Stomach (tissue), 8 donors: ENCODE measurements at regions not wholly inside any gene's neighbourhood (a gene's known extent, or its start where the extent isn't known, plus 50 kb on each side); places are given as distances from the start of the nearest gene placed in this dataset.

Experiments used
- DNase-seq, 2 donors: peaks; one replicate each; pipeline versions ENCODE4 v3.0.0 to v3.0.0-alpha.2; 2013 to 2019
- H3K27ac ChIP-seq, 5 donors: fragments of 200-600 bp in 4 of 5; sonication (generic) in 4 of 5; one replicate each; pipeline ENCODE4 v1.5.1; 2013 to 2019; ENCODE audit warnings: mild to moderate bottlenecking in 1 of 5, moderate library complexity in 1 of 5
- H3K27me3 ChIP-seq, 3 donors: fragments of 200-600 bp; sonication (generic); one replicate each; pipeline ENCODE4 v1.5.1; 2017 to 2019; ENCODE audit warnings: mixed run types in 1 of 3
- H3K36me3 ChIP-seq, 4 donors: fragments of 200-600 bp; sonication (generic); 1 replicate in 3 of 4; 2 replicates in 1 of 4; pipeline ENCODE4 v1.5.1; 2016 to 2019
- H3K4me1 ChIP-seq, 4 donors: fragments of 200-600 bp; sonication (generic); one replicate each; pipeline ENCODE4 v1.5.1; 2016 to 2019
- H3K4me3 ChIP-seq, 4 donors: fragments of 200-600 bp; sonication (generic) in 3 of 4; one replicate each; pipeline ENCODE4 v1.5.1; 2016 to 2019; ENCODE audit warnings: mild to moderate bottlenecking in 1 of 4
- H3K9me3 ChIP-seq, 4 donors: fragments of 200-600 bp; sonication (generic); one replicate each; pipeline ENCODE4 v1.5.1; 2016 to 2019
- EP300 ChIP-seq: sonication (generic); formaldehyde crosslinking; IDR thresholded peaks from one replicate; pipeline ENCODE4 v1.6.1; 2017; ENCODE audit warnings: antibody characterized with exemption
- POLR2A ChIP-seq, 4 donors: fragments of 450-650 bp; IDR thresholded peaks; one replicate each; pipeline ENCODE4 v1.6.1; 2016; ENCODE audit warnings: antibody characterized with exemption in 4 of 4, control low read depth in 2 of 4, mild to moderate bottlenecking in 1 of 4, moderate library complexity in 1 of 4
- POLR2AphosphoS5 ChIP-seq, 3 donors: sonication (generic); formaldehyde crosslinking; IDR thresholded peaks; one replicate each; pipeline ENCODE4 v1.6.1; 2016; ENCODE audit warnings: antibody characterized with exemption in 3 of 3
- WGBS, 5 donors: extraction: QIAGEN DNeasy Blood & Tissue Kit in 3 of 5; methylation state at CpG; one replicate each; pipeline versions ENCODE4 v1.1.5 to v1.1.7; 2013 to 2018; 5-methylcytosine and 5-hydroxymethylcytosine counted together
- intact Hi-C: fragments of 100-400 bp; cut with DNase I; formaldehyde crosslinking; loops from one replicate; pipeline ENCODE4 v1.15.1; 2023; ENCODE audit warnings: low total_unique reads
- TF ChIP-seq, protein P1 (sequence below), 7 experiments: fragments of 450-650 bp in 4 of 7; fragments of 200-600 bp in 3 of 7; sonication (generic) in 3 of 7; IDR thresholded peaks; one replicate each; pipeline ENCODE4 v1.5.1; 2016 to 2019; ENCODE audit warnings: antibody characterized with exemption in 7 of 7, control low read depth in 2 of 7, mild to moderate bottlenecking in 1 of 7
- donor health status: healthy with polysubstance abuse.
- donor health status: Bipolar disorder and iron deficiency.
- donor health status: healthy.

DNA sequence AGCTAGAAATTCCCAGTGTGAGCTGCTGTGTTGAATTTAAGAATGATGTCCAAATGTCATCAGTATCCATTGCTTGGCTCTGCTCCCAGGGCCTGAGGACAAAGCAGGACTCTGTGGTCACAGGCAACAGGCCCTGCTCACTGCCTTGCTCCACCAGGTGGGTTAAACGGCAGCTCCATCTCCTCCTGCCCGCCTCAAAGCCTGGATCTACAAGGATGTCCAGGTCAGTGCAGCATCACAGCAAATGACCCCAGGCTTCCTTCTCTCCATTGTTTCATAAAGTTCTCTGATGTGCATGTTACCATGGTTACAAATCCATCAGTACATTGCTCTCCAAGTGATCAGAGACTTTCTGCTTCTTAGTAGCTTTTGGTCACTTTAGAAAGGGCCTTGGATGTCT lies 322.0 kb upstream of the ZNF32 start:
- Histone ChIP-seq H3K36me3 (no peaks in the 10 kb centered on the region), H3K27me3 (no peaks in the 10 kb centered on the region), H3K4me3 (no peak overlapping the region), H3K27ac (no peak overlapping the region), H3K4me1 (peaks cover 0 to 6% (median 3%) of the 10 kb centered on the region in 4 donors), H3K9me3 (no peaks in the 10 kb centered on the region)
- intact Hi-C loops, result no loop called here
- TF ChIP-seq, protein P1, sequence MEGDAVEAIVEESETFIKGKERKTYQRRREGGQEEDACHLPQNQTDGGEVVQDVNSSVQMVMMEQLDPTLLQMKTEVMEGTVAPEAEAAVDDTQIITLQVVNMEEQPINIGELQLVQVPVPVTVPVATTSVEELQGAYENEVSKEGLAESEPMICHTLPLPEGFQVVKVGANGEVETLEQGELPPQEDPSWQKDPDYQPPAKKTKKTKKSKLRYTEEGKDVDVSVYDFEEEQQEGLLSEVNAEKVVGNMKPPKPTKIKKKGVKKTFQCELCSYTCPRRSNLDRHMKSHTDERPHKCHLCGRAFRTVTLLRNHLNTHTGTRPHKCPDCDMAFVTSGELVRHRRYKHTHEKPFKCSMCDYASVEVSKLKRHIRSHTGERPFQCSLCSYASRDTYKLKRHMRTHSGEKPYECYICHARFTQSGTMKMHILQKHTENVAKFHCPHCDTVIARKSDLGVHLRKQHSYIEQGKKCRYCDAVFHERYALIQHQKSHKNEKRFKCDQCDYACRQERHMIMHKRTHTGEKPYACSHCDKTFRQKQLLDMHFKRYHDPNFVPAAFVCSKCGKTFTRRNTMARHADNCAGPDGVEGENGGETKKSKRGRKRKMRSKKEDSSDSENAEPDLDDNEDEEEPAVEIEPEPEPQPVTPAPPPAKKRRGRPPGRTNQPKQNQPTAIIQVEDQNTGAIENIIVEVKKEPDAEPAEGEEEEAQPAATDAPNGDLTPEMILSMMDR (IDR thresholded peaks at IDR 0.05), result no peak
- TF ChIP-seq EP300 (no peak), POLR2AphosphoS5 (IDR thresholded peaks at IDR 0.05) (no peak), POLR2A (IDR thresholded peaks at IDR 0.05) (no peak)
- no peak for DNase-seq
- WGBS, 5 donors, result 77 to 88% (median 80%) methylated on average over 2 of the region's 2 CpGs

DNA sequence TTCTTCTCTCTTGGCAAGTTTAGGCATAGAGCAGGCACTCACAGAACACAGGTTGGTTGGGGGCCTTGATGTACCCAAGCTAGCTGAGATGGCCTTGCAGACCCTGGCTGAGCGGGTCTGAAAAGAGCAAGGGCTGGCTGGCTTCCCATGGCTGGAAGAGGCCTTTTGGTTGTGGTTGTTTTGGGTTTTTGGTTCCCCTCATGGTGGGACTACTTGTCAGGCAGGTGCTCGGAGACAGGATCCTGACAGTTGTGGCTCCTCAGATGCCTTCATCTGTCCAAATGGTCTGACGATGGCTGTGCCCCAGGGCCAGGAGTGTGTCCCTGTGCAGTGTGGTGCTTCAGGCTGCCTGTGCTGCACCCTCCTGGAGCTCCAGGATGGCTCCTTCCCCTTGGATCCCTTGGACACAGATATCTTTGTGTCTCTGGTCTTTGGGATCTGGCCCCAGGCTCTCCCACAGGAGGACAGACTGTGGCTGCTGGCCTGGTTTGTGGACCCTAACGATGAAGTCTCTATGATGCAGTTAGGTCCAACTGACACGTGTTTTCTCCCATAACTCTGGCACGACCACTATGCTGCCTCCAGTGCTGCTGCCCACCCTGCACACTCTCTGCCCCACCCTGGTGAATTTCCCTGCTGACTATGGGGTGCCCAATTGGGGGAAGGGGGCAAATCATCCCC lies 321.5 kb upstream of the ZNF32 start:
- no peaks in the 10 kb centered on the region for H3K27me3 ChIP-seq
- no peak for DNase-seq
- intact Hi-C loops, result no loop called here
- TF ChIP-seq EP300, result no peak
- TF ChIP-seq POLR2A (IDR thresholded peaks at IDR 0.05), result no peak
- no peak for TF ChIP-seq POLR2AphosphoS5 (IDR thresholded peaks at IDR 0.05)
- TF ChIP-seq, protein P1 (IDR thresholded peaks at IDR 0.05), result no peak
- H3K4me1 ChIP-seq, result peaks cover 0 to 11% (median 5%) of the 10 kb centered on the region in 4 donors
- no peak overlapping the region for H3K27ac ChIP-seq
- no peak overlapping the region for H3K4me3 ChIP-seq
- no peaks in the 10 kb centered on the region for H3K36me3 ChIP-seq
- WGBS, 5 donors, result 85 to 100% (median 95%) methylated on average over 5 to 6 of the region's 6 CpGs
- no peaks in the 10 kb centered on the region for H3K9me3 ChIP-seq

DNA sequence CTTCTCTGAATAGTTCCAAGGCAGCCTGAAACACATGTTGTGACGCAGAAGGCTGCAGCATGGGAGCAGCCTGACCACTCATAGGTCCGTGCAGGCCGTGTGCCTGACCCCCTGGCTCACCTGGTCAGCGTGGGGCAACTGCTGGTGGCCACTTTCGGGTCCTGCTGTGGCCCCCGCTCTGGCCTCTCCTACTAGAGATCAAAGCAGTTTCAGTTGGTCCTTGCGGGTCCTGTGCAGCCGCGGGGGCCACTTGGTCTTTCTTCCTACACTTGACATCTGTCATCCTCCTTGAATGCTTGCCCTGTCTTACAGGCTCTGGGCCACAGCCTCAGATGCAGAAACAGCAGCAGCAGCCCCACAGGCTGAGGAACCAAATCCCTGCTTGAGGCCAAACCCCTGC lies 320.8 kb upstream of the ZNF32 start:
- no peaks in the 10 kb centered on the region for H3K36me3 ChIP-seq
- DNase-seq, result no peak
- intact Hi-C loops, result no loop called here
- H3K27me3 ChIP-seq, result no peaks in the 10 kb centered on the region
- H3K27ac ChIP-seq, result no peak overlapping the region
- H3K4me3 ChIP-seq, result no peak overlapping the region
- H3K9me3 ChIP-seq, result no peaks in the 10 kb centered on the region
- H3K4me1 ChIP-seq, result peaks cover 0 to 13% (median 5%) of the 10 kb centered on the region in 4 donors
- 89 to 97% (median 90%) methylated on average over 5 to 9 of the region's 9 CpGs for WGBS, 5 donors
- TF ChIP-seq, protein P1 (IDR thresholded peaks at IDR 0.05), result no peak
- no peak for TF ChIP-seq POLR2AphosphoS5 (IDR thresholded peaks at IDR 0.05)
- no peak for TF ChIP-seq EP300
- no peak for TF ChIP-seq POLR2A (IDR thresholded peaks at IDR 0.05)

DNA sequence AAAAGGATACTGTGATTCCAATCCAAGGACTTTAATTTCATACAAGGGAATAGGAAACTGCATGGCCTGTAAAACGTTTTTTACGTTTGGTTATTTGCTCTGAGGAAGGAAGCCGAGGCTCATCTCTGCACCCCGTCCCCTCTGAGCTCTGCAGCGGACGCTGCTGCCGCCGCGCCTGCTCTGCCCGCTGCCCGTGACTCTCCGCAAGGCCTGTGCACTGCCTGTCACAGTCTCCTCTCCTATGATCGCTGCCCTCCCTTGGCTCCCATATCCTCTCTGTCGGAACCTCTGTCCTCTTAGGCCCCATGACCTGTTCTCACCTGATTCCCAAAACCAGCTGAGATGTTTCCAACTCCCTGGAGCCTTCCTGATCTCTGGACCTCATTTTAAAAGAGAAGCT lies 320.3 kb upstream of the ZNF32 start:
- Histone ChIP-seq H3K27me3 (no peaks in the 10 kb centered on the region), H3K4me1 (peaks cover 0 to 19% (median 5%) of the 10 kb centered on the region in 4 donors), H3K36me3 (no peaks in the 10 kb centered on the region), H3K27ac (no peak overlapping the region), H3K9me3 (no peaks in the 10 kb centered on the region), H3K4me3 (no peak overlapping the region)
- whole genome bisulfite sequencing, 5 donors, result 78 to 84% (median 83%) methylated on average over 14 of the region's 14 CpGs
- TF ChIP-seq, protein P1 (IDR thresholded peaks at IDR 0.05), result no peak
- TF ChIP-seq EP300, result no peak
- DNase-seq, result no peak
- intact Hi-C loops, result no loop called here
